Heart left ventricle (tissue), 13 donors: ENCODE measurements at regions not wholly inside any gene's neighbourhood (a gene's known extent, or its start where the extent isn't known, plus 50 kb on each side); places are given as distances from the start of the nearest gene placed in this dataset.

Experiments used
- CTCF ChIP-seq, 12 donors: fragments of 200-600 bp; sonication (generic) in 4 of 12; IDR thresholded peaks; one replicate each; pipeline versions ENCODE4 v1.5.0 to v1.8.0; 2018 to 2022; ENCODE audit warnings: antibody characterized with exemption in 12 of 12, mild to moderate bottlenecking in 5 of 12
- POLR2A ChIP-seq, 2 donors: fragments of 450-650 bp; IDR thresholded peaks; one replicate each; pipeline ENCODE4 v1.6.1; 2017; ENCODE audit warnings: antibody characterized with exemption in 2 of 2, mild to moderate bottlenecking in 2 of 2, moderate library complexity in 2 of 2
- donor health status: ischemic (EF 13 %, LVEDD 7.1; RV severe dilation, severe dysfunction).
- donor health status: DM: no; HTN: yes; CAD: no.
- donor health status: DM: no; HTN: no; CAD: no.
- donor health status: ischemic (EF 25% LVEDD 6.9; RV normal size, moderate dysfunction).
- donor health status: ischemic (EF 25% LVEDD 5.7; RV mildly dilated, moderate dysfunction).
- donor health status: ischemic (EF 35%, LVEDD 5.7; RV mildly dilated, moderate dysfunction).
- donor health status: nonischemic (EF 11% LVEDD 7.7; RV severe dilation, severe dysfunction).
- donor health status: DM: yes; HTN: yes; CAD: no.
- donor health status: PGD.
- donor health status: ischemic (EF 29% LVEDD 5.4; RV normal size, mild dysfunction).
- donor health status: nonischemic (EF 23%, LVEDD 6.1; RV moderate dilation, normal function).

GRCh38 chr12:94848966-94849365, 154.5 kb downstream of the NDUFA12 start:
- no peak for TF ChIP-seq CTCF (IDR thresholded peaks at IDR 0.05)
- TF ChIP-seq POLR2A (IDR thresholded peaks at IDR 0.05) = no peak
